GM10847 (cell line): ENCODE measurements at regions not wholly inside any gene's neighbourhood (a gene's known extent, or its start where the extent isn't known, plus 50 kb on each side); places are given as distances from the start of the nearest gene placed in this dataset.

Experiments used
- POLR2A ChIP-seq: IDR thresholded peaks from 2 replicates; pipeline ENCODE4 v1.6.1; 2011; ENCODE audit not compliant: insufficient read length; ENCODE audit errors: extremely low read depth

DNA sequence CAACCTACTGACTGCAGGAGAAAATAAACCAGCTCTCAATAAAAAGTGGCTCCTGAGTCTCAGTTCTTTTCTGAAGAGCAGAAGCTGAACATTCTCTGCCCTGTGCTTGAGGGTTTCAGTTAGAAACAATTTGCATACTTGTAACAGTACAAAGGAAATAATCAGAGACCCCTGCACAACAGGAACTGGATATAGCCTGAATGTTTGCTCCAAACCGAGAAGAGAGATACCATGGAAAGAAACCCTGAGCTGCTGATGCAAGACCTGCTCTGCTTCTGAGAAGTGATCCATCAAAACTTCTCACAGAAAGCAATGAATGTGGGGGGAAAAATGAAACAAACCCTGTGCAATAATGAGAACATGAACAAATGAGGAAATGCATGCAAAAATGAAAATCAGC is 592.9 kb downstream of the SEMA5A start:
- no peak for TF ChIP-seq POLR2A

DNA sequence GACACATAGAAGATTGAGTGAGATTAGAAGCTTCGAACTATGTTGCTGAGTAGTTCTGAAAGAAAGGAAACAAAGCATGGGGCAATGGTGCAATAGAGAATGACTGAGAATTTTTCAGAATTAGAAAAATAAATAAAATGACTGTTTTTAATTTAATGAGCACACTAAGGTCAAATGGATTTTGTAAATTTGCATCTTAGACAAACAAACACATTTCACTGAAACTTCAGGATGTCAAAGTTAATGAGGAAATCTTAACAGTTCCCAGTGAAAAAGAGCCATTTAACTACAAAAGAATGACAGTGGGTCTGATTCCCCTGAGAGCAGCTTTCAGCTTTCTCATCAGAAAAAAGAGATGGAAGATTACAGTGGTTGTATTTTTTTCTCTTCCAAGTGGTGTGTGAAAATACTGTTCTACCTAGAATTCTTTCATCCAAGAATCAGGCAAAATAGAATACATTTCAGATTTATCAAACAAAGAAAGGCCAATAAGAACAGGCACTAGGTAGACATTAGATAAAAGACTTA is 591.9 kb downstream of the SEMA5A start:
- TF ChIP-seq POLR2A = no peak

DNA sequence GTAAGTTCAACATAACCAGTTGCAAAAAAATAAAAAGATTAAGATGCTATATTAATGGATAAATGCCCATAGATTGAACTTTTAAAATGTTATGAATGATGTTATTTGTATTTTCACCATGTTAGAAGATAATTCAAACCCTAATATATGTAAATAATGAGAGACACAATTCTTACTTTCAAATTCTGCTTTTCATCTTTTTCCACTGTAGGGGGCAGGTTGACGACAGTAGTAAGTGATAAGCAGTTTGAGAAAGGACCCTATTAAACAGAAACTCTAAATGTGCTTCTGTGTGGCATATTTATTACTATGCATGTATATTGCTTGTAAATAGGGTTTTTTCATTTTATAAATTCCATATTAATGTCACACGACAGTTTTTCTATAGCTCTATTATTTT is 591.1 kb downstream of the SEMA5A start:
- no peak for TF ChIP-seq POLR2A

DNA sequence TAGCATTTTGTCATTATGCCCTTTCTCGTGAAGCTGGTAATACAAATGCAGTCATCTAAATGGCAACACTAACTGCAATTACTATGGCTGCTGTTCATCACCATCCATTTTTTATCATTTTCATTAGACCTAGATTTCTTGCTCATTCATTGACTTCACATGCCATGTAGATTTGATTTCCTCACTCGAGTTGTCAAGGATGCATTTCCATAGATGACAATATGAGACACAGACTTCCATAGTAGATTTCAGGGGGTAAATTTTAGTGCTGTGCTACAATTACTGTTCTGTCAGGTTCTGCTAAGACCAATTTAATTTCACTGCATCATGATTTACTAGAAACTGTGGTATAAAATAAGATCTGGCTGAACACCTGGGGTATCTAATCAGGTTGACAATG is 589.2 kb downstream of the SEMA5A start:
- TF ChIP-seq POLR2A = no peak

DNA sequence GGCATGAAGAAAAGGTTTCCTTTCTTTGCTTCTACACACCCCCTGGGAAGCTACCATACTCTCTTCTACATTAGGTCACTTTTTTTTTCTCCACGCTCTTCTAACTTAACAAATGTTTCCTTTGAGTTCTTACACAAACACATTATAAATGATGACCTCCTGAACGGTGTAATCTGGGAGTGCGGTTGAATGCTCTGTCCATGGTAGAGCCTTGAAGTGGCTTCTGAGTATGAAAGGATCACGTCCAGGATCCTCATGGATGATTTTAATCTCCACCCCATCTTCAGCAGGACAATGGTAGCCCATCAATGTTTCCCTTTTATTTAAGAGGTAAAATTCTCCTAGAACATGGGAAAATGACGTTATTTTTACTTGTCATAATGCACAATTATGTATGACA is 587.3 kb downstream of the SEMA5A start:
- TF ChIP-seq POLR2A = no peak

DNA sequence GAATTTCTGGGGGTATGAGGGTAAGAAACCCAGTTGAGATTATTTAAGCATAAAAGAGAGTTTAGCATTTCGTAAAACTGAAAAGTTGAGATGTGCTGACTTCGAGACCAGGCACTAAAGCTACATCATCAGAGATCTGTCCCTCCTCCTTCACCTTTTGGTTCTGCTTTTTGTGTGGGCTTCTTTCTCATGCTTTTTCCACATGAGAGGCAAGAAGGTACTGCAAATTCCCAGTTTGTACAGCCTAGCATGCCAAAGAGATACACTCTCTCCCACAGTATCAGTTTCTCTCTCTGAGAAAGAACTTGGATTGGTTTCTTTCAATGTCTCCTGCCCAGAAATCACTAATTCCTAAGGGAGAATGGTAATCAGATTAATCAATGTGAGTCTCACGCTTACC is 584.7 kb downstream of the SEMA5A start:
- no peak for TF ChIP-seq POLR2A

DNA sequence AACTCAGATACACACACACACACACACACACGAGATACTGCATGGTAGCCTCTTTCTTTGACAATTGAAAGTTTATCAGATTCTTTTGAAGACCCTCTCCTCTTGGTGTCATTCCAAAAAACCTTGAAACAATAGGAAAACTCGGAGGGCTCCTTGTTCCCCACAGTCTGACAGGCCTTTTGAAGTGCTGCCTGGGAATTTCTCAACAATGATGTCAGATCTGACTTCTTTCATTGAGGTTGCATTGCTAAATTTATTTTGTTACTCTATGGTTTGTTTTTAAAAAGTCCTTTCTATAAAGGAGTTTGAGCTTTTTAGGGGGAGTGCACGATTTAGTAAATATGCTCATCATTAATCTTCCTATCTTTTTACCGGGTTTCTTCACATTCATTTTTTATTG is 583.9 kb downstream of the SEMA5A start:
- TF ChIP-seq POLR2A = no peak

DNA sequence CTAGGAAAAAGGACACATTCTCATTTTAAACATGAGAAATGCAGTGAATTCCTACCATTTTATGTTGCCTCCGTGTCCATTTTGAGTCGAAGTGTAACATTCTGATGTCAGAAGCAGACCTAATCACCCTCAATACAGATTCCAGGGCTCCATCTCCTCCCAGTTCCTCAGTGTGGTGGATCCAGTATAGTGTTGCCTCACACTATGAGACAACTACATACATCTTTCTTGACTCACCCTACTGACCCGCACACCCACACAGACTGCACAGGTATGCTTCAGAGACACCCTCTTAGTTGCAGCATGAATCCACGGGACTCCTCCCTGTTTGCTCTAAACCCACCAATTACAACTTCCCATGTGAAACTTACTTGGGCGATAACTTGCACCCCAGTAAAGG is 564.9 kb downstream of the SEMA5A start:
- TF ChIP-seq POLR2A = no peak

DNA sequence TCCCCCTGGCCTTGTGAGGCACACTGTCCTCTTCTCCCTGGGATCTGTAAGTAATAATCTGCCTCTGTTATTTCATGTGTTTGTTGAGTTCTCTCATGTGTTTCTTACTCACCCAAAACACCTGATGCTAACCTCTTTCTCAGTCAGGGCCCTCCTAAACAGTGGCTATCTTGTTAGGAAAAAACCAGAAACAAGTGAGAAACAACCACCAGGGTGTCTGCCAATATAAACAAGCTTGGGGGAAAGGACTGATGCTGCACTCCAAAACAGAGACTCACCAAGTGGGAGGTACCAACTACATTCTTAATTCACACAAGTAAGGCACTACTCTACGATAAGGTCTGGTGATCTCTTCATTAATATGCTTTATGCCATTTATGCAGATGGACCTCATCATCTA is 564.4 kb downstream of the SEMA5A start:
- TF ChIP-seq POLR2A = no peak

DNA sequence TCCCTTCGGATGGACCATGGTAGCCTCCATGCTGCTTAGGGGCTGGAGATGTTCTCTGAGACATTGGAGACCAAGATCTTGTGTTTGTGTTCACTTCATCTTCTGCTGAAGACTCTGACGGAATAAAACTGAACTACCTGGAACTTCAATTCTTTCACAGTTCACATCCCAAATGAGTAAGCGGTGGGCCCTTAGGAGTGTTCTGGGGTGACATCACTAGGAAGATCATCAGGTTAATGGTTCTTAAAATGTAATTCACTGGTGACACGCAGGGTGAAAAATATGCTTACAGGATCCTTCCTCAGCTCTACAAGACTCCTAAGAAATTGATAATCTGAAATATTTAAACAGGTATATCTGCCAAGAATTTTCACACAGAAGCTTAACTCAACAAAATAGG is 561.5 kb downstream of the SEMA5A start:
- no peak for TF ChIP-seq POLR2A
